Caki2 (cell line): ENCODE measurements at regions not wholly inside any gene's neighbourhood (a gene's known extent, or its start where the extent isn't known, plus 50 kb on each side); places are given as distances from the start of the nearest gene placed in this dataset.

Source experiments
- DNase-seq: peaks from one replicate; pipeline ENCODE4 v3.0.0-alpha.2; 2015; ENCODE audit warnings: low read depth
- in situ Hi-C: cut with HindIII; loops from 2 replicates; pipeline ENCODE4 v1.10.0; 2016; ENCODE audit warnings: low sequenced_read_pairs, low pct_unique_long_range_greater_than_20kb, mixed read lengths

DNA sequence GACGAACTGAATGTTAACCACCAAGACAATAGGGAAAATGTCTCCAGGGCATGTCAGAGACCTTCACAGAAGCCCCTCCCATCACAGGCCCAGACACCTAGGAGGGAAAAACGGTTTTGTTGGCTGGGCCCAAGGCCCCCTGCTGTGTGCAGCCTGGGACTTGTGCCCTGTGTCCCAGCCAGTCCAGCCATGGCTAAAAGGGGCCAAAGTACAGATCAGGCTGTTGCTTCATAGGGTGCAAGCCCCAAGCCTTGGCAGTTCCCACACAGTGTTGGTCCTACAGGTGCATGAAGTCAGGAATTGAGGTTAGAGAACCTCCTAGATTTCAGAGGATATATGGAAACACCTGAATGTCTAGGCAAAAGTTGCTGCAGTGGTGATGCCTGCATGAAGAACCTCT lies 428.7 kb downstream of the SUCLA2 start:
- in situ Hi-C loops = no loop called here
- no peak for DNase-seq

DNA sequence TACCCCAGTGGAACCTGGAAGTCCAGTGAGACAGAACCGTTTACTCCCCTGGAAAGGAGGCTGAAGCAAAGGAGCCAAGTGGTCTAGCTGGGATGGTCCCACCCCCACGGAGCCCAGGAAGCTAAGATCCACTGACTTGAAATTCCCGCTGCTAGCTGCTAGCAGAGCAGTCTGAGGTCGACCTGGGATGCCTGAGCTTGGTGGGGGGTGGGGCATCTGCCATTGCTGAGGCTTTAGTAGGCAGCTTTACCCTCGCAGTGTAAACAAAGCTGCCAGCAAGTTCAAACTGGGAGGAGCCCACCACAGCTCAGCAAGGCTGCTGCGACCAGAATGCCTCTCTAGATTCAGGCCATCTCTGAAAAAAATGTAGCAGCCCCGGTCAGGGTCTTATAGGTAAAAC lies 437.0 kb downstream of the SUCLA2 start:
- DNase-seq = no peak
- in situ Hi-C loops = no loop called here

DNA sequence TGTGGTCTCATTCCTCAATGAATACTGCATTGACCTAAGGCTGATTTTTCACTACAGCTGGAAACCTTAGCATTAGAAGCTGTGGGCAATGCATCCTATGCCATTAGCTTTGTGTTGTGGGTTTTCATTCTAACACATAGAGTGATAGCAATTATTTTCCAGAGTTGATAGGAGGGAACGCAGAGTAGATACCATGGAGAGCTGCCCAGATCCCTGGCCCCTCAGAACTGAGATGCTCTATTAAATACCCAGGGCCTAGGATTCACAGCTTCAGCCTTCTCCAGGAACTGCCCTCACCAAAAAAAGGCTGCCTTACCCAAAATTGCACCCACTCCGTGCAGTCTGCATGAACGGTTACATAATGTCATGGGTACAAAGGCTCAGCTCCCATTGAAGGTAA lies 444.4 kb downstream of the SUCLA2 start:
- in situ Hi-C loops = no loop called here
- no peak for DNase-seq

DNA sequence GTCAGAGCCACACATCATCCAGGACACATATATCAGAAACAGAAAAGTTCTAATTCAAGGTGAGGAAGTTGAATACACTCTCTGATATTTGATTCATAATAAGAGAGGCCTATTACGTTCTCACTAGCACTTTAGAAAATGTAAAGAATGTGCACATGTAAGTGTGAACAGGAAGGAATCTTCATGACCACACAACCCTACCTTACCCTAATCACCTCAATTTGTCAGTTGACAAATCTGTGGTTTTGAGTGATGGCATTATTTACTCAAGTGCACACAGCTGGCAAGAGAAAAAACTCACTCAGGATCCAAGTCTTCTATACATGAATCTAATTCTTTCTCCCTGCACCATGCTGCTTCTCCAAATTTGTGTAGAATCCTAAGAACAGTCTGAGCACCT lies 445.8 kb downstream of the SUCLA2 start:
- no peak for DNase-seq
- in situ Hi-C loops = no loop called here

DNA sequence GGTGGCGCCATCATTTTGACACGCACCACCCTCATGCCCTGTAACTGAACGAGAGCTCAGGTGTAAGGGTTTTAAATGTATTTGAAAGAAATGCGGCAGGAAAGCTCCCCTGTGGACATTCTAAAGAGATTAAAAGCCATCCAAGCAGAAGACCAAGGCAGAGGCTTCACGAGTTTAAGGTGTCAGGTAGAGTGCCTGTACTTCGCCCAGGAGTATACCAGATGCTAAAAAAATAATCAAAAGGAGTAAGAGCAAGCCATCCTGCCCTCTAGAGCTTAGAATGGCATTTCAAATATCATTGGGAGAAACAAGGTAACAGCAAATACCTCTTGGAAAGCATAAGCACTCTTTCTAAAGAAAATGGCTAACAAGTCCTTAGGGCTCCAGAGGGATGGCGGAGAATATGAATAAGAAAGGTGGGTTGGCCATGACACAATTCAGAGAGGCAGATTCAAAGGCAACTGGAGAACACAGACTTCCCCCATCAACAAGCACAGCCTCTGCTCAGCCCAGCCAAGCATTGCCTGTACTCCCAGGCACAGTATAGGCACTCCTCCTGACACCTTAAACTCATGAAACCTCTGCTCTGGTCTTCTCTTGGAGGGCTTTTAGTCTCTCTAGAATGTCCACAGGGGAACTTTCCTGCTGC lies 447.6 kb downstream of the SUCLA2 start:
- in situ Hi-C loops = no loop called here
- no peak for DNase-seq

DNA sequence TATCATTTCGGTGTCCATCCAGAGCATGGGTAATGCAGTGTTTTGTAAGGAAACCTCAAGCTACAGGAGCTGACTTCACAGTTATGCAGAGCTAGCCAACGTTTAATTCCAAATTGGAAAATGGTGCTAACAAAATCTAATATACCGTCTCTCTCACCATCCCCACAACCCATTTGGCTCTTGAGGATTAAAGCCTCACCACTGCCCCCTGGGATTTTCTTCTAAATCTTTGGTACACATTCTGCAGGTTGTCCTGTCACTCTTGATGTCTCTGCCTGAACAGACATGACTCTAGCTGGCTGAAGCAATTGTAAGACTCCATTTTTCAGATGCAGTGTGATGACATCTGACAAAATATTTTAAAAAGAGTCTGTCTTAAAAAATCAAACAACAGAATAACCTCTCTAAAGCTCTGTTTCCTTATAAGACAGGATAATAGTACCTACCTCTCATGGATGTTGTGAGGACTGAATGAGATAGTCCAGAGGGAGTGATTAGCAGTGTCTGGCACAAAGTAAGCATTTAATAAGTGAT lies 451.8 kb downstream of the SUCLA2 start:
- in situ Hi-C loops = no loop called here

DNA sequence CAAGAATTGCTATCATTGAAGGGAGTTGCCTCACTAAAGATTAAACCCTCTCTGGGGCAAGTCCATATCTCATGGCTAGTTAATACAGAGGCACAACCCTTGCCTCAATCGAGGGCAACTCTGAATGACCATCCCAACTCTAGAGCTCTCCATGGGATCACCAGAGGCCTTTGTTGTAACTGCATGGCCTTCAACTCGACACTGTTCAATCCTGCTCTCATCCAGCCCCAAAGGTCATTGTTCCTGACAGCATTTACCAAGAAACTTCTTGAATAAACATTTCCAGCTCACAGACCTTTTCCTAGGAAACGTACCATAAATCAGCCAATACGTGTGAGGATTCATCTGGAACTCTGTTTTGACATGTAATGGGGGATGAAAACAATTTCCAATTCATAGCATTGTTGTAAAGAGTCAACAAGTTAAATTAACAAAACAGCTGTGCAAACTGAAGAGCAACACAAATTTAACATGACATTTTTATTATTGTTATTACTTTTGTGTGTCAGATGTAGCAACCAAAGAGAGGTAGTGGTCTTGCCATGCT lies 452.7 kb downstream of the SUCLA2 start:
- in situ Hi-C loops = no loop called here

More for the DNA sequence above, 451.8 kb downstream of the SUCLA2 start:
- no peak for DNase-seq

DNA sequence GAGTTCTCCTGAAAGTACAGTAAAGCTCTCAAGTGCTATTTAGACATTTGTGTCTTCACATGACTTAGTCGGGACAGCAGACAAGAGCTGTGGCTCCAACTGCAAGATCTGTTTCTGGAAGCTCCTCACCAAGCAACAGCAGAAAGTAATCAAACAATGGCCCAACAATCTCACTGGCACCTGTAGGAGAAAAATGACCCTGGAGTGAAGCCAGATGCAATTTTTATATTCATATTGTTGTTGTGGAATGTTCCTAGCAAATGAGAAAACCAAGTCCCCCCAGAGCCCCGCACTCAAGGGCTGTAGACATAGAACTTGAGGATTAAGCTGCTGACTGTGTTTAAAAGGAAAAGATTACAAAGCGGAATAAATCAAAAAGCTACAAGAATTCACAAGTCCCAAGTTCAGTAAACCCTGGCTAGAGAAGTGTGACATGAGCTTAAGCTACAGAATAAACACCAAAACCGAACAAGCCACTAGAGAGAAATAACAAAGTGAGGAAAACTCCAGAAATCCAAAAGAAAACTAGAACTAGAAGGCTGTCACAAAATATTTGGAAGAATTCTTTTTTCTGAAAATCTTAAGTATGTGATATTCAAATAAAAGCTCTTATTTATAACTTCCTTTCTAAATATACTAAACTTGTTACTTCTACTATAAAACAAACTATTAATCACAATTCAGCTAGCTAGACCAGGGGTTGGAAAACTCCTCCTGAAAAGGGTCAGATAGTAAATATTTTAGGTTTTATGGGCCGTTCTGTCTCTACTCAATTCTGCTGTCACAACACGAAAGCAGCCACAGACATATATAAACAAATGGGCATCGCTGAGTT lies 454.5 kb downstream of the SUCLA2 start:
- DNase-seq = no peak
- in situ Hi-C loops = no loop called here

More for the DNA sequence above, 452.7 kb downstream of the SUCLA2 start:
- no peak for DNase-seq

DNA sequence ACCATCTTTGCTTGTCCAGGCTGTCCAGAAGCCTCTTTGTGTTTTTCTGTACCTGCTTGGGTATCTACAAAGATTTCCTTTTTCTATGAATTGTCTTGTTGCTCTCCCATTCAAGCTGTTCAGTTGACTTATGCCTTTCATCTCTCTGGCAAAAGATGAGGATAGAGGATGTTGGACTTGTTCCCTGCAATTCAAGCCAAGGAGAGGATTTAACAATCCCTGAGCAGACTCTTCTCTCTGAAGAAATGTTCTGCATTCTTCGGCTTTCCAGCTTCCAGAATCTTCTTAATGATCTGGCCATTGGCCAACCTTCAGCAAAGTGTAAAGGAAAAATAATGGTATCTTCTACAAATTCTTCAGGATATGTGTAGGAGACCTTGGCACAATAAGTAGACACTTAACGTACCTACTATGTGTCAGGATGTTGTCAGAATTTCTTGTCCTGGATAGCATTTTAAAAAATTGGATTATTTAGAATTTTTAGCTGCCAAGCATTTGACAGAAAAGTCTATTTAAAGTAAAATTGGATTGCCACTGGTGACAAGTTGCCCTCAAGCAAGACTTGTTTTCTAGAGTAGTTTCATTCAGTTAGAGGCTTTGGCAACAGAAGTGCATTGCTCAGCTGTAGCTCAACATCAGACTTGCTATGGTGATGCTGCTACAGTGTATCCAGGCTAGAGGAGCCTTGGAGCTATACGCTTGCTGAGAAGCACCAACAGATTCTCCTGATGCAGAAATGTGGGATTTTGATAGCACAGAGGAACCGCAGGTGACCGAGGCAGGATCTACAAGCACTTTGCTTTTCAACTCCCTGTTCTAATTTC lies 455.7 kb downstream of the SUCLA2 start:
- in situ Hi-C loops = no loop called here
- DNase-seq = no peak

DNA sequence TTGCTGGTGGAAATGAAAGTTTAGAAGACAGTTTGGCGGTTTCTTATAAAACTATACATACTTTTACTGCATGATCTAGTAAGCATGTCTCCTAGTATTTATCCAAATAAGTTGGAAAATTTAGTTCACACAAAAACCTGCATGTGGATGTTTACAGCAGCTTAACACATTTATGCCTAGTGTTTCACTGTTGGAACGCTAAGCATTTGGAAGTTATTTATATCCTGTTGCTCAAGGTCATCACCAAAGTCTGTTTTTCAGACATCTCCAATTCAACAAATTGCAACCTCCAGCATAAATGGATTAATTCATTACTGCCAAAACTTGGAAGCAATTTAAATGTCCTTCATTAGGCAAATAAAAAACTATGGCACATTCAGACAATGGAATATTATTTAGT lies 461.8 kb downstream of the SUCLA2 start:
- DNase-seq = no peak
- in situ Hi-C loops = no loop called here

DNA sequence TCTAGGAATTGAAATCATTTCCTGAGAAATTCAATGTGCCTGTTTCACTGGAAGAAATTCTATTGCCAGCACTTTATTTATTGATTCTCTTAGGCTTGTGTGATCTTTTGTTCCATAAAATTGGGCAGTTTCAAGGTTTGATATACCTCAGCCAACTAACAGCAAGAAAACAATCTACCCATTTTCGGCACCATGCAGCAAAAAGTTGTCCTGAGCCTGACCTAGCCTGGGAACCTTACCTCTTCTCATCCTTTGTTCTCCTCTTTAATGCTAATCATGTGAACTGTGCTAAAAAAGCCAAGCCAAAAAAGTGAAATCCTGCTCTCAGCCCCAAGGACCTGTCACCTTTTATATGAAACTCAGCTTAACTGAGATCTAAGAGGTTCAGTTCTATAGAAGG lies 477.3 kb downstream of the SUCLA2 start:
- no peak for DNase-seq
- in situ Hi-C loops = no loop called here

DNA sequence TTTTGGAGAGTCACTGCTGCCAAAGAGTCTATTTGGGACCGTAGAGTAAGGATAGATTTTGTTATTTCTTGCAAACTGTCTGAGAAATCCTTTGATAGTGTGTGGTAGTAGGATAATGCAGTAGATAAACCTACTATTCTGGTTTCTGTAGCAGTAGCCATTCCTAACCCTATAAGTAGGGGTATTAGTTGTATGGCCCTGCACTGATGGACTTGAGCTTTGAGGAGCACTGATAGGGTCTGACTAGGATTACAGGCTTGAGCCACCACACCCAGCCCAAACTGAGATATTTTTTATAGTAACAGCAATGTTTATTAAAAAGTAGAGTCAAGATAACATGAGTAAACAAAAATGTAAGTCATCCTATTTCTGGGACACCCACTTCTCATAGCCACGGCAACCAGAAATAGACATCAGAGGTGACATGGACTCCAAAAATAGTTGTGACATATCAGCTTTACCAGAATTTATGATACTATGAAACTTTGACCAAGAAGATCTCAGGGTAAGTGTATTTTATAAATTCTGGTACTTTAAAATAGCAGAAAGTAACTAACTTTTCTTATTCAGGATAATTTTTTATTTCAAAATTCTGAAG lies 479.1 kb downstream of the SUCLA2 start:
- in situ Hi-C loops = no loop called here
- no peak for DNase-seq

DNA sequence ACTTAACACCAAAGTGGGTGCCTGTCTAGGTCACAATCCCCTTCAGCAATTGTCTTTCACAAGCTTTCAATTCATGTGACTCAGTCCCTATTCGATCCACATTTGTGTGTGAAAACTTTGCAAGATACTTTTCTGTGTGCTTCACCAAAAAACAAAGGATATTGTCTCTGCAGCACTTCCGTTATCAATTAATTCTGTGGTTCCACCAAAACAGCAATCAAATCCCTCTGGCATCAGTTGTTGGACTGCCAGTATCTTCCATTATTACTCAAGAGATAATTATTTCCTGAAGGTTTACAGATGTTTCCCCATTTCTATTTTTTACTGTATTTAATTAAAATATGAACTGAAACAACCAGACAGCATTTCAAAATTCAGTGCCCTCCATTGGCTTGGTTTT lies 481.4 kb downstream of the SUCLA2 start:
- in situ Hi-C loops = no loop called here
- no peak for DNase-seq

DNA sequence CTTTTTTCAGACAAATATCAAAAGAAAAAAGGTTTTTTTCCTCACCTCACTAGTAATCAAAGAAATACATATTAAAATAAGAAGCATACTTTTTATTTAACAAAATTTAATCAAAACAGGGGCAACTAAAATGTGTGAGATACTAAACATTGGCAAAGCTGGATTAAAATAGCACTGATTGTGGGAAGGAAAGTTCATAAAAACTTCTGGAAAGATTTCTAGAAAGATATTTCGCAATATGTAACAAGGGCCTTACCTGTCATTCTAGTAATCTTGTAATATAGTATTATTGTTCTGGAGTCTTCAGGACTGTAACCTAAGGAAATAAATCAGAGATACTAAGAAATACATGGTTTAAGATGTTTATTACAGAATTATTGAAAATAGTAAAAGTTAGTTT lies 482.5 kb downstream of the SUCLA2 start:
- in situ Hi-C loops = no loop called here
- no peak for DNase-seq

DNA sequence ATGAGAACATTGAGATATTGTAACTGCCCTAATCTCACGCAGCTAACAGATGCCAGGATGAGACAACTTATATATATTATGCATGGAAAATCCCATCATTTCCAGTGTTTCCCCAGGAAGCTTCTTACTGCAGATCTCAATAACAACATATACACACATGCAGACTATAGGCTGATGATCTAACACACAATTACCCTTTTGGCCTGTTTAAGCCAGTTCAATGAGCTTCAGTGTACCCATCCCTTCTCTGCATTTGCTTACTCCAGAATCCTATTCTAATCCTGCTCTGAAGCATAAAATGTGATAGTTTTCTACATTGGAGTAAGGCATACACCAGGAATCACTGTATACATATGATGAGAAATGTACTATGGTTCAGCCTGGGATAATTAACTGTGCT lies 489.4 kb downstream of the SUCLA2 start:
- in situ Hi-C loops = no loop called here
- DNase-seq = no peak

DNA sequence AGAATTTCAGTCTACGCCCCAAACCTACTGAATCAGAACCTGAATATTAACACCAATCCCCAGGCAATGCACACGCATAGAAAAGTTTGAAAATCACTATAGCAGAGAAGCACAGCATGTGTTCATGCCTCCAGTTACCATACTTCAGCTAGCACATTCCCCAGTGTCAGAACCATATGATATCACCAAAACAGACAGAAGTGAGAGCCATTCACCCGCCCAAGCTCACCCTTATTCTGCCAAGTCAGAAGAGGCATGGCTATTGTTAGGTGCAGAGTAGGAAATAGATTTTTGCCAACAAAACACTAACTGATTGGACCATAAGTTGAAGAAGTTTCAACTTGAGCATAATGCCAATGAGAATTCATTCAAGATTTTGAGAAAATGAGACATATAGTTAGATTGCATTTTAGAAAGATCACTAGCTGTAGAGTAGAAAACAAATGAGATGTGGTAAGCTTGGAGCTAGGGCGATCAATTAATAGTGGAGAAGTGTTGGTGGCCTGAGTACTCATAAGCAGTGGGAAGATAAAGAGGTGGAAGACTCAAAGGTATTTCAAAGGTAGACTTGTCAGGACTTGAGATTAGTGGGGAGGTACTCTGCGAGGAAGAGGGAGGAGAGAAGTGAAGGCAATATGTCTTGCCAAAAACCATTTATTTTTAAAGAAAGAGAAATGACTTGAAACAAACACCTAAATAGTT lies 492.4 kb downstream of the SUCLA2 start:
- in situ Hi-C loops = no loop called here
- DNase-seq = no peak

DNA sequence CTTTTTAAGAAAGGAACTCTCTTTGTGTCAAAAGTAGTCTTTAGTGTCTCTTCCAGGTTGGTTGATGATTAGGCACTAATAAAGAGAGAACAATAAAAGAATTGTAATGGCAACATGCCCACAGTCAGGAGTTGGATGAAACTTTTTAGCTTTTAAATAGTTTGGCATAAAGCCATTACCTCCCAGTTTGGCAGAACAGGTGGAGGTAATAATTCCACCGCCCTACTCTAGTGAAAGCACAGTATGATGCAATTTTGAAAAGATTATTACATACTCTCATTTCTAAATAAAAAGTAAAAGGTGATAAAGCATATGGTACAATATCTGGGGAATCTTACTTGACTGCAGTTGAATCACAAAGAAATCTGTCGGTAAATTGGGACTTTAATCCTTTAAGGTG lies 497.6 kb downstream of the SUCLA2 start:
- in situ Hi-C loops = no loop called here
- DNase-seq = no peak

DNA sequence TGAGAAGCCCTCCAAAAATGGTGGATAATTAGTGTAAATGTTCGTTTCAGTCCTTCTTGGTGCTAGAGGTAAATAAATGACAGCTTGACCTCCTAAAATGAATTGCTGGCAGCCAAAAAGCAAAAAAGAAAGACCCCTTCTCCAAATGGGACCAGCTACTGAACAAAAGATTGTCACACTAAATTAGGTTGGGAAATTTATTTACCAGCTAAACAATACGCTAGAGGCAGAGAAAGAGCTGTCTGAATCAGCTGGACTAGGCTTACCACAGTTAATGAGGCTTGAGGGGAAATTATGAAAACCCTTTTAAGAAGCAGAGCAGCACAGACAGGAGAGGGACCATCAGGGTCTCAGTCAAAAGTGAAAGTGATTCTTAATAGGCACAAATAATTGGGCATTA lies 498.9 kb downstream of the SUCLA2 start:
- in situ Hi-C loops = no loop called here
- no peak for DNase-seq
